ENCODE measurements at regions not wholly inside any gene's neighbourhood (a gene's known extent, or its start where the extent isn't known, plus 50 kb on each side); places are given as distances from the start of the nearest gene placed in this dataset.
"Not testable (repeated sequence)": the region's sequence is repeated elsewhere in the genome, so short reads cannot be mapped to it uniquely, and the experiment has no call there.

GRCh38 chr7:155377071-155377837 is 79.6 kb downstream of the INSIG1 start:
- DNase-seq = no peak

GRCh38 chr7:155377838-155378579 is 79.9 kb upstream of the EN2 start:
- no peak for DNase-seq

GRCh38 chr7:155378580-155378934 is 79.4 kb upstream of the EN2 start:
- no peak for DNase-seq

GRCh38 chr7:155378959-155379871 is 78.7 kb upstream of the EN2 start:
- DNase-seq = no peak

- DNase-seq = peak in 28 of 58 donors; percentile 1 to 67 (median 28)
These were observed 77.6 kb upstream of the EN2 start for GRCh38 chr7:155380221-155380861.

- DNase-seq = peak in 3 of 58 donors; percentile 12 to 61 (median 51)
These were observed 76.7 kb upstream of the EN2 start for GRCh38 chr7:155380976-155381851.

- peak in 7 of 58 donors; percentile 11 to 49 (median 17) for DNase-seq
These were observed 75.8 kb upstream of the EN2 start for GRCh38 chr7:155381852-155382801.

GRCh38 chr7:155382802-155383171 is 75.1 kb upstream of the EN2 start:
- no peak for DNase-seq

GRCh38 chr7:155383756-155384491 is 74.0 kb upstream of the EN2 start:
- DNase-seq = no peak

- no peak for DNase-seq
These were observed 73.2 kb upstream of the EN2 start for GRCh38 chr7:155384751-155385150.

GRCh38 chr7:155385182-155385581 is 72.7 kb upstream of the EN2 start:
- DNase-seq = not testable (repeated sequence)

GRCh38 chr7:155386608-155387007 is 71.3 kb upstream of the EN2 start:
- DNase-seq = no peak

- DNase-seq = no peak
These were observed 70.8 kb upstream of the EN2 start for GRCh38 chr7:155387066-155387620.

- no peak for DNase-seq
These were observed 69.4 kb upstream of the EN2 start for GRCh38 chr7:155388561-155388960.

GRCh38 chr7:155391414-155391813 is 66.5 kb upstream of the EN2 start:
- no peak for DNase-seq

GRCh38 chr7:155392726-155393570 is 65.0 kb upstream of the EN2 start:
- DNase-seq = no peak

GRCh38 chr7:155394413-155394812 is 63.5 kb upstream of the EN2 start:
- DNase-seq = no peak
